ENCODE measurements at regions not wholly inside any gene's neighbourhood (a gene's known extent, or its start where the extent isn't known, plus 50 kb on each side); places are given as distances from the start of the nearest gene placed in this dataset.
A peak's percentile ranks its signal among the peaks of the same experiment; 100 is the strongest.

GRCh38 chr2:38465789-38466127 is 88.7 kb upstream of the ATL2 start (continued):
- TF ChIP-seq E2F2 (CRISPR knock-in tag; IDR thresholded peaks at IDR 0.05; ENCODE audit: borderline replicate concordance) (no peak), ZNF281 (CRISPR knock-in tag; IDR thresholded peaks at IDR 0.05; ENCODE audit: borderline replicate concordance) (no peak), IRX3 (CRISPR knock-in tag; IDR thresholded peaks at IDR 0.05; ENCODE audit: borderline replicate concordance, low read depth) (no peak), HOXA3 (CRISPR knock-in tag; IDR thresholded peaks at IDR 0.05) (peak; percentile 16; the same call in 1 of the 2 replicates), HDAC6 (IDR thresholded peaks at IDR 0.05; ENCODE audit: low read depth, low read length) (no peak), SATB2 (CRISPR knock-in tag; IDR thresholded peaks at IDR 0.05) (no peak), IKZF1 (IDR thresholded peaks at IDR 0.05) (no peak), IRF1 (CRISPR knock-in tag; IDR thresholded peaks at IDR 0.05; ENCODE audit: low read depth) (no peak), ZNF446 (CRISPR knock-in tag; IDR thresholded peaks at IDR 0.05) (no peak), ATF4 (CRISPR knock-in tag; IDR thresholded peaks at IDR 0.05) (peak in 1 of 2 experiments; percentile 60; a peak in 2 of 4 replicates), MEF2D (CRISPR knock-in tag; IDR thresholded peaks at IDR 0.05) (no peak), HMG20A (CRISPR knock-in tag; IDR thresholded peaks at IDR 0.05; ENCODE audit: borderline replicate concordance) (no peak), MYC (CRISPR knock-in tag; IDR thresholded peaks at IDR 0.05; ENCODE audit: borderline replicate concordance) (no peak), ZNF274 (CRISPR knock-in tag; IDR thresholded peaks at IDR 0.05) (no peak), HNF4G (IDR thresholded peaks at IDR 0.05; ENCODE audit: borderline replicate concordance, low read depth, low read length) (no peak), HNF4G (CRISPR knock-in tag; IDR thresholded peaks at IDR 0.05; ENCODE audit: borderline replicate concordance, low read depth) (no peak), HINFP (CRISPR knock-in tag; IDR thresholded peaks at IDR 0.05; ENCODE audit: low read depth) (peak; percentile 48; the same call in 1 of the 2 replicates), ZNF18 (CRISPR knock-in tag; IDR thresholded peaks at IDR 0.05; ENCODE audit: insufficient replicate concordance) (no peak), HNRNPLL (IDR thresholded peaks at IDR 0.05; ENCODE audit: low read depth, low read length, poor library complexity, severe bottlenecking) (no peak), ZNF251 (CRISPR knock-in tag; IDR thresholded peaks at IDR 0.05) (no peak), ZNF501 (CRISPR knock-in tag; IDR thresholded peaks at IDR 0.05) (no peak), ZNF816 (CRISPR knock-in tag; IDR thresholded peaks at IDR 0.05; ENCODE audit: borderline replicate concordance) (no peak)
